Hepatocyte (in vitro differentiated cells): ENCODE measurements at regions not wholly inside any gene's neighbourhood (a gene's known extent, or its start where the extent isn't known, plus 50 kb on each side); places are given as distances from the start of the nearest gene placed in this dataset.

ENCODE experiments used
- DNase-seq: peaks from one replicate; pipeline ENCODE4 v3.0.0-alpha.2; 2016; ENCODE audit warnings: low spot score
- H2AFZ ChIP-seq: fragments of 200-600 bp; sonication (generic); 2 replicates; pipeline ENCODE4 v1.6.0; 2016; ENCODE audit warnings: antibody characterized with exemption, mild to moderate bottlenecking
- H3K27ac ChIP-seq: fragments of 200-600 bp; sonication (generic); 2 replicates; pipeline ENCODE4 v1.5.1; 2016; ENCODE audit warnings: mild to moderate bottlenecking
- H3K27me3 ChIP-seq: fragments of 200-600 bp; sonication (generic); 2 replicates; pipeline ENCODE4 v1.6.1; 2016
- H3K36me3 ChIP-seq: fragments of 200-600 bp; sonication (generic); replicated peaks from 2 replicates; pipeline ENCODE4 v1.5.1; 2016; ENCODE audit warnings: low read depth; ENCODE audit not compliant: insufficient read depth
- H3K4me1 ChIP-seq: fragments of 200-600 bp; sonication (generic); 2 replicates; pipeline ENCODE4 v1.5.1; 2016; ENCODE audit warnings: mild to moderate bottlenecking, moderate library complexity; ENCODE audit not compliant: insufficient read depth
- H3K4me2 ChIP-seq: fragments of 200-600 bp; sonication (generic); 2 replicates; pipeline ENCODE4 v1.6.0; 2016
- H3K4me3 ChIP-seq: fragments of 200-600 bp; sonication (generic); 2 replicates; pipeline ENCODE4 v1.5.1; 2016; ENCODE audit warnings: mild to moderate bottlenecking
- H3K79me2 ChIP-seq: fragments of 200-600 bp; sonication (generic); 2 replicates; pipeline ENCODE4 v1.6.0; 2017; ENCODE audit warnings: mild to moderate bottlenecking
- H3K9me2 ChIP-seq: fragments of 200-600 bp; sonication (generic); replicated peaks from 2 replicates; pipeline ENCODE4 v1.6.0; 2017; ENCODE audit warnings: mild to moderate bottlenecking; ENCODE audit not compliant: insufficient read depth
- H3K9me3 ChIP-seq: fragments of 200-600 bp; sonication (generic); 2 replicates; pipeline ENCODE4 v1.5.1; 2016; ENCODE audit warnings: low read depth, mild to moderate bottlenecking
- H4K20me1 ChIP-seq: fragments of 200-600 bp; sonication (generic); 2 replicates; pipeline ENCODE4 v1.6.0; 2016; ENCODE audit warnings: mild to moderate bottlenecking; ENCODE audit not compliant: insufficient read depth, poor library complexity, severe bottlenecking
- CTCF ChIP-seq: fragments of 200-600 bp; sonication (generic); IDR thresholded peaks from 2 replicates; pipeline ENCODE4 v1.5.1; 2016; ENCODE audit warnings: antibody characterized with exemption, mild to moderate bottlenecking; ENCODE audit not compliant: poor library complexity
- EZH2 ChIP-seq: fragments of 200-600 bp; sonication (generic); IDR thresholded peaks from 2 replicates; pipeline ENCODE4 v1.6.1; 2016; ENCODE audit warnings: antibody characterized with exemption, mild to moderate bottlenecking, borderline replicate concordance
- EZH2phosphoT487 ChIP-seq: fragments of 200-600 bp; sonication (generic); IDR thresholded peaks from one replicate; pipeline ENCODE4 v1.6.1; 2018; ENCODE audit warnings: antibody characterized with exemption, mild to moderate bottlenecking, low read depth, moderate library complexity; ENCODE audit not compliant: unreplicated experiment, severe bottlenecking
- WGBS: methylation state at CpG from one replicate; pipeline ENCODE4 v1.1.6; 2016; ENCODE audit warnings: low lambda C conversion rate; ENCODE audit errors: missing lambda C conversion rate; 5-methylcytosine and 5-hydroxymethylcytosine counted together

- Histone ChIP-seq H3K9me3 (no peaks in the 10 kb centered on the region), H3K27me3 (no peaks in the 10 kb centered on the region), H3K9me2 (no peaks in the 10 kb centered on the region), H3K79me2 (no peaks in the 10 kb centered on the region), H3K27ac (no peak overlapping the region), H3K4me2 (no peak overlapping the region), H2AFZ (no peak overlapping the region), H3K4me3 (no peak overlapping the region), H4K20me1 (no peaks in the 10 kb centered on the region), H3K4me1 (peaks cover 10% of the 10 kb centered on the region), H3K36me3 (no peaks in the 10 kb centered on the region)
- 90% methylated on average over 3 of the region's 3 CpGs for WGBS
- no peak for DNase-seq
- no peak for TF ChIP-seq EZH2phosphoT487
- TF ChIP-seq EZH2: no peak
- TF ChIP-seq CTCF: no peak
Observed at GRCh38 chr6:105806486-105806920, 279.6 kb upstream of the PRDM1 start.

GRCh38 chr6:105805501-105806023, 280.6 kb upstream of the PRDM1 start:
- no peaks in the 10 kb centered on the region for H3K9me3 ChIP-seq
- H3K9me2 ChIP-seq: no peaks in the 10 kb centered on the region
- no peak for TF ChIP-seq CTCF
- TF ChIP-seq EZH2phosphoT487: no peak
- TF ChIP-seq EZH2: no peak
- H3K4me1 ChIP-seq: peaks cover 7% of the 10 kb centered on the region
- H3K27ac ChIP-seq: no peak overlapping the region
- DNase-seq: no peak
- H4K20me1 ChIP-seq: no peaks in the 10 kb centered on the region
- H2AFZ ChIP-seq: no peak overlapping the region
- H3K4me2 ChIP-seq: no peak overlapping the region
- no peak overlapping the region for H3K4me3 ChIP-seq
- no peaks in the 10 kb centered on the region for H3K79me2 ChIP-seq
- 76% methylated on average over 2 of the region's 2 CpGs for WGBS
- no peaks in the 10 kb centered on the region for H3K36me3 ChIP-seq
- no peaks in the 10 kb centered on the region for H3K27me3 ChIP-seq

- Histone ChIP-seq H4K20me1 (no peaks in the 10 kb centered on the region), H3K4me1 (no peaks in the 10 kb centered on the region), H3K9me2 (no peaks in the 10 kb centered on the region), H3K9me3 (no peaks in the 10 kb centered on the region), H3K27ac (no peak overlapping the region), H3K27me3 (no peaks in the 10 kb centered on the region), H3K79me2 (no peaks in the 10 kb centered on the region), H3K4me3 (no peak overlapping the region), H3K36me3 (no peaks in the 10 kb centered on the region), H3K4me2 (no peak overlapping the region), H2AFZ (no peak overlapping the region)
- no peak for DNase-seq
- TF ChIP-seq CTCF (no peak), EZH2 (no peak), EZH2phosphoT487 (no peak)
- WGBS: 90% methylated on average over 3 of the region's 3 CpGs
Observed at GRCh38 chr6:105804424-105804823, 281.7 kb upstream of the PRDM1 start.

- no peaks in the 10 kb centered on the region for H3K36me3 ChIP-seq
- no peak for DNase-seq
- no peaks in the 10 kb centered on the region for H3K79me2 ChIP-seq
- H3K9me3 ChIP-seq: no peaks in the 10 kb centered on the region
- WGBS: 88% methylated on average over 1 of the region's 1 CpG
- TF ChIP-seq EZH2phosphoT487 (no peak), CTCF (no peak), EZH2 (no peak)
- no peak overlapping the region for H3K4me3 ChIP-seq
- H4K20me1 ChIP-seq: no peaks in the 10 kb centered on the region
- no peaks in the 10 kb centered on the region for H3K4me1 ChIP-seq
- H3K27ac ChIP-seq: no peak overlapping the region
- no peak overlapping the region for H2AFZ ChIP-seq
- no peak overlapping the region for H3K4me2 ChIP-seq
- H3K27me3 ChIP-seq: no peaks in the 10 kb centered on the region
- H3K9me2 ChIP-seq: no peaks in the 10 kb centered on the region
Observed at GRCh38 chr6:105804000-105804399, 282.1 kb upstream of the PRDM1 start.
